HG02981 (cell line): ENCODE measurements at regions not wholly inside any gene's neighbourhood (a gene's known extent, or its start where the extent isn't known, plus 50 kb on each side); places are given as distances from the start of the nearest gene placed in this dataset.
"Not testable (repeated sequence)": the region's sequence is repeated elsewhere in the genome, so short reads cannot be mapped to it uniquely, and the experiment has no call there.

Experiments used
- ATAC-seq: cut with Tn5 transposase; IDR thresholded peaks from one replicate; pipeline ENCODE4 v1.9.1; 2021; ENCODE audit warnings: mild to moderate bottlenecking, moderate library complexity; ENCODE audit not compliant: unreplicated experiment

DNA sequence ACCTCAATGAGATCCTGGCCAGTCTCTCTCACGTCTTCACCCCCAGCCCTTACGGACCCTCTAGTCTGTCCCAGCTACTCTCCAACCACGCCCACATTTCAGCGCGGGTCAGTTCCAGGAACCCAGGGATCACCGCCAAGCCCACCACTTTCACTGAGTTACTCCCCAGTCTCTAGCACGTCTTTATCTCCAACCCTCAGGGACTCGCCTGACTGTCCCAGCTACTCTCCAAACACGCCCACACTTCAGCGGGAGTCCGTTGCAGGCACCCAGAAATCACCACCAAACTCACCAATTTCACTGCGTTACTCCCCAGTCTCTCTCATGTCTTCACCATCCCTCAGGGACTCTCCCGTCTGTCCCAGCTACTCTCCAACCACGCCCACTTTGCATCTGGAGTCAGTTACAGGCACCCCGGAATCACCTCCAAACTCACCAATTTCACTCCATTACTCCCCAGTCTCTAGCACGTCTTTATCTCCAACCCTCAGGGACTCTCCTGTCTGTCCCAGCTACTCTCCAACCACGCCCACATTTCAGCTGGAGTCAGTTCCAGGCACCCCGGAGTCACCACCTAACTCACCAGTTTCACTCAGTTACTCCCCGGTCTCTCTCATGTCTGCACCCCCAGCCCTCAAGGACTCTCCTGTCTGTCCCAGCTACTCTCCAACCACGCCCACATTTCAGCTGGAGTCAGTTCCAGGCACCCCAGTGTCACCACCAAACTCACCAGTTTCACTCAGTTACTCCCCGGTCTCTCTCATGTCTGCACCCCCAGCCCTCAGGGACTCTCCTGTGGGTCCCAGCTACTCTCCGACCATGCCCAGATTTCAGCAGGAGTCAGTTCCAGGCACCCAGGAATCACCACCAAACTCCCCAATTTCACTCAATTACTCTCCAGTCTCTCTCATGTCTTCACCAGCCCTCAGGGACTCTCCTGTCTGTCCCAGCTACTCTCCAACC, 336.8 kb downstream of the CWH43 start:
- not testable (repeated sequence) for ATAC-seq

DNA sequence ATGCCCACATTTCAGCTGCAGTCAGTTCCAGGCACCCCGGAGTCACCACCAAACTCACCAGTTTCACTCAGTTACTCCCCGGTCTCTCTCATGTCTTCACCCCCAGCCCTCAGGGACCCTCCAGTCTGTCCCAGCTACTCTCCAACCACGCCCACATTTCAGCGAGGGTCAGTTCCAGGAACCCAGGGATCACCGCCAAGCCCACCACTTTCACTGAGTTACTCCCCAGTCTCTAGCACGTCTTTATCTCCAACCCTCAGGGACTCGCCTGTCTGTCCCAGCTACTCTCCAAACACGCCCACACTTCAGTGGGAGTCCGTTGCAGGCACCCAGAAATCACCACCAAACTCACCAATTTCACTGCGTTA, 337.5 kb downstream of the CWH43 start:
- not testable (repeated sequence) for ATAC-seq
